Mucosa of descending colon (tissue), 3 donors: ENCODE measurements at regions not wholly inside any gene's neighbourhood (a gene's known extent, or its start where the extent isn't known, plus 50 kb on each side); places are given as distances from the start of the nearest gene placed in this dataset.
A peak's percentile ranks its signal among the peaks of the same experiment; 100 is the strongest.

Source experiments
- ATAC-seq: fragments of 200-7000 bp; cut with Tn5 transposase; one replicate; pipeline ENCODE4 v1.9.1; 2020; ENCODE audit warnings: mild to moderate bottlenecking, moderate library complexity
- DNase-seq, 3 donors: peaks; one replicate each; pipeline ENCODE4 v3.0.0-alpha.2; 2020
- H3K36me3 ChIP-seq: fragments of 200-600 bp; one replicate; pipeline ENCODE4 v1.8.0; 2021; ENCODE audit warnings: low read depth, mild to moderate bottlenecking
- H3K4me1 ChIP-seq: fragments of 200-600 bp; one replicate; pipeline ENCODE4 v1.8.0; 2021; ENCODE audit warnings: low read depth, mild to moderate bottlenecking
- H3K4me3 ChIP-seq: fragments of 200-600 bp; one replicate; pipeline ENCODE4 v1.8.0; 2021; ENCODE audit warnings: mild to moderate bottlenecking
- H3K9me3 ChIP-seq: fragments of 200-600 bp; one replicate; pipeline ENCODE4 v1.8.0; 2021; ENCODE audit warnings: mild to moderate bottlenecking
- intact Hi-C, 2 donors: fragments of 100-400 bp; cut with DNase I in 1 of 2; cut with micrococcal nuclease in 1 of 2; formaldehyde crosslinking; loops; one replicate each; pipeline versions ENCODE4 v1.11.0 to v1.11.1; 2022; cut with DNase I, micrococcal nuclease
- TF ChIP-seq, protein P1 (sequence below): fragments of 200-600 bp; IDR thresholded peaks from one replicate; pipeline ENCODE4 v1.8.0; 2022; ENCODE audit warnings: antibody characterized with exemption, mild to moderate bottlenecking
- donor health status: DM: no; HTN: no; CAD: no; lungs with moderate emphysema.
- donor health status: DM: no; HTN: no; CAD: no.
- donor health status: DM: no; HTN: yes; CAD: no.

DNA sequence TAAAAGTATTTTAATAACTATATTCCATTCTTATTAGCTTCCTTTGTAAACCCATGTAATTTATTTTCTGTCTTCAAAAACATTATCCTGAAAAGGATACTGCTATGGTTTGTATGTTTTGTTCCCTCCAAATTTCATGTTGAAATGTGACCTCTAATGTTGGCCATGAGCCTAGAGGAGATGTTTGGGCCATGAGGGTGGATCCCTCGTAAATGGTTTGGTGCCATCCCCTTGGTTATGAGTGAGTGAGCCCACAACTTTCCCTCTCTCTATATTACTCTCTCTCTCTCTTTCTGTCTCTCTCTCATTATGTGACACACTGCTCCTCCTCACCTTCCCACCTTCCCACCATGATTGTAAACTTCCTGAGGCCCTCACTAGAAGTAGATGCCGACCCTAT, 357.7 kb downstream of the MFSD1 start:
- ATAC-seq = no peak
- H3K36me3 ChIP-seq = no peaks in the 10 kb centered on the region
- H3K9me3 ChIP-seq = no peaks in the 10 kb centered on the region
- TF ChIP-seq, protein P1, sequence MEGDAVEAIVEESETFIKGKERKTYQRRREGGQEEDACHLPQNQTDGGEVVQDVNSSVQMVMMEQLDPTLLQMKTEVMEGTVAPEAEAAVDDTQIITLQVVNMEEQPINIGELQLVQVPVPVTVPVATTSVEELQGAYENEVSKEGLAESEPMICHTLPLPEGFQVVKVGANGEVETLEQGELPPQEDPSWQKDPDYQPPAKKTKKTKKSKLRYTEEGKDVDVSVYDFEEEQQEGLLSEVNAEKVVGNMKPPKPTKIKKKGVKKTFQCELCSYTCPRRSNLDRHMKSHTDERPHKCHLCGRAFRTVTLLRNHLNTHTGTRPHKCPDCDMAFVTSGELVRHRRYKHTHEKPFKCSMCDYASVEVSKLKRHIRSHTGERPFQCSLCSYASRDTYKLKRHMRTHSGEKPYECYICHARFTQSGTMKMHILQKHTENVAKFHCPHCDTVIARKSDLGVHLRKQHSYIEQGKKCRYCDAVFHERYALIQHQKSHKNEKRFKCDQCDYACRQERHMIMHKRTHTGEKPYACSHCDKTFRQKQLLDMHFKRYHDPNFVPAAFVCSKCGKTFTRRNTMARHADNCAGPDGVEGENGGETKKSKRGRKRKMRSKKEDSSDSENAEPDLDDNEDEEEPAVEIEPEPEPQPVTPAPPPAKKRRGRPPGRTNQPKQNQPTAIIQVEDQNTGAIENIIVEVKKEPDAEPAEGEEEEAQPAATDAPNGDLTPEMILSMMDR = no peak
- no peak for DNase-seq
- intact Hi-C loops = no loop called here
- no peak overlapping the region for H3K4me3 ChIP-seq
- H3K4me1 ChIP-seq = peaks cover 3% of the 10 kb centered on the region

DNA sequence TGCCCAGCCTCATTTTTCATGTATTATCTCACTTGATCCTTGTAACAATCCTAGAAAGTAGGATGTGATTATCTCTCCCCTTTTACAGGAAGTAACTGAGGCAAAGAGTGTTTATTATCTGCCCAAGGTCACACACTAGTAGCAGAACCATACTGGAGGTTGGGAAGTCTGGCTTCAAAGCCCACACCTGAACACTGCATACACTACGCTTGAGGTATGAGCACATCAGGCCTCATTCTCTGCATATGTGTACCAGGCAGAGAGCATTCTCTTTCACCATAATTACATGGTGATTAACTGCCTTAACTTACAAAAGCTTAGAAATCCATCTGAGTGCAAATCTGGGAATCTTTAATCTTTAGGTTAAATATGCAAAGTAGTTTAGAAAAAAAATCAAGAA, 361.8 kb downstream of the MFSD1 start:
- no peaks in the 10 kb centered on the region for H3K9me3 ChIP-seq
- ATAC-seq (peak; percentile 42), DNase-seq (no peak)
- no peak overlapping the region for H3K4me3 ChIP-seq
- no peaks in the 10 kb centered on the region for H3K36me3 ChIP-seq
- peaks cover 3% of the 10 kb centered on the region for H3K4me1 ChIP-seq
- intact Hi-C loops = no loop called here
- TF ChIP-seq, protein P1 = no peak

DNA sequence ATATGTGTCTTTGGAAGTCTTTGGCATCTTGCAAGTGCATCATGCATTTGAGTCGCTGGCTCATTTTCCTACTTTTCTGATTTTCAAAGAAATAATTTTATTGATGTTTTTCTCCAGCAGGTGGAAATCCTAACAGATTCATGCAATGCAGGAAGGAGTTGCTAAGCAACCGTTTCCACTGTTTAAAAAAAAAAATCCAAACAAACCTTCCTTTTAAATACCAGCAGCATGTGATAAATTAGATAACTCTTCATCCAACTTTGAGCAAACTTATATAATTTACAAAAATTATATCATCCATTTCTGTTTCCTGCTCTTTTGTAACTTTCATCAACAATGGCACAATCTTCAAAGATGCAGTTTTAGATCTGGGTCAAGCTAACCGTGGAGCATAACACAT, 364.1 kb downstream of the MFSD1 start:
- TF ChIP-seq, protein P1 = no peak
- H3K36me3 ChIP-seq = no peaks in the 10 kb centered on the region
- DNase-seq (no peak), ATAC-seq (no peak)
- intact Hi-C loops = no loop called here
- H3K4me1 ChIP-seq = peaks cover 3% of the 10 kb centered on the region
- H3K9me3 ChIP-seq = no peaks in the 10 kb centered on the region
- no peak overlapping the region for H3K4me3 ChIP-seq

DNA sequence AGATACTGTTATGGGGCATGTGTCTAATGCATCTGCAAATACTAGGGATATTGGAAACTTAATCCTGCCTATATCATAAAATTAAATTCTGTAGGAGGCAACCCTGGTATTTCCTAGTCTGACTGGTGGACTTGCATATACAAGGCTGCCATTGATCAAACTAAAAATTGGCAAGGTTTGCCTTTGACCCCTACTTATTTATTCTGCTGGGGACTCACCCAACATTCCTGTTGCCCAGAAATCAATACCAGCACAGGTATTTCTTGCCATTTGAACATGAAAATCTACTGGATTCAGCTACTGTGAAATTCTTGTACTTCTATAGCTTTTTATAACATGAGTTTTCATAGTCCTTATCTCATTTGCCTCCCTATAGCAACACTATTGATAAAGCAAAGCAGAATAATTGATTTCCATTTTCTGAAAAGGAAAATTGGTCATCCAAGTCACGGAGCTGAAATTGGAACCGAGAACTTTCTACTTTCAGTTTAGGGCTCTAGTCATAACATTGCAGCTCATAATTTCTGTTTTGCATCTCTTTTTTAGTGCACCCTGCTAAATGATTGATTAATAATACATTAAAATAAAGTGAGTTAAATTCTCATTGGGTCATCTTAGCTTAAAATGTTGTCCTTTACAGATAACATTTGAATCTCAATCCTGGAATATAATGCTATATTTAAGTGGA, 365.2 kb downstream of the MFSD1 start:
- TF ChIP-seq, protein P1 = no peak
- intact Hi-C loops = no loop called here

DNA sequence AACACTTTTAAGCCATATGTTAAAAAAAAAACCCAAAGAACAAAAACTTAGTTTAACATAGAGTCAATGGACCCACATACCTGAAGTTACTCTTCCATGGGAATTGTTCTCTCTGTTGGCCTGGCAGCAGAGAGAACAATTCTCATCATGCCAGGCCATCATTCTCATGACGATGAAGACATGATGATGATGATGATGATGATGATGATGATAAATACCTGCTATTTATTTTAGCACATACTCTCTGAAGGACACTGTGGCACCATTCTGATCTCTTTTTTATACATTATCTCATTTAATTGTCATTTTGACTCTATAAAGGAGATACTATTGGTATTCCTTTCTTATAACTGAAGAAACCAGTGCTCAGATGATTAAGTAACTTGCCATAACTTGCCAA, 366.9 kb downstream of the MFSD1 start:
- no peak for ATAC-seq
- TF ChIP-seq, protein P1 = no peak
- no peak for DNase-seq
- Histone ChIP-seq H3K4me1 (peaks cover 3% of the 10 kb centered on the region), H3K36me3 (no peaks in the 10 kb centered on the region), H3K9me3 (no peaks in the 10 kb centered on the region), H3K4me3 (no peak overlapping the region)
- intact Hi-C loops = no loop called here

More for the DNA sequence above, 365.2 kb downstream of the MFSD1 start:
- H3K36me3 ChIP-seq = no peaks in the 10 kb centered on the region
- peaks cover 3% of the 10 kb centered on the region for H3K4me1 ChIP-seq
- no peaks in the 10 kb centered on the region for H3K9me3 ChIP-seq
- H3K4me3 ChIP-seq = no peak overlapping the region
- DNase-seq (no peak), ATAC-seq (no peak)

DNA sequence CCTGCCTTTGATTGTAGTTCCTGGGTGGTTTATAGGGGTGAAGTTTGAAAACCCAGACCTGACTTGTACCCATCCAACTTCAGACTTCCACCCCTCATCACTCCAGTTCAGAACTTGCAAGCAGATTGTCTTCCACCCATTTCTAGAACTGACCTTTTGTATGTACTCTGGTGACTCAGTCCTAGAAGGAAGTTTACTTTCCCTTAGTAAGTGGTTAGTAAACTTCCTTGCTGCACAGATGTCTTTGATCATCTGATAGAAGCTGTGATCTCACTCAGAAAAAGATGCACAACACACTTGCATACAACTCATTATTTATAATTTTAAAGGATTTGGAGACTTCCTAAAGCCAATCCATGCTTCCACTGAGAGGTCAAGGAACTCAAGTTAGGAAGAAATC, 368.0 kb downstream of the MFSD1 start:
- intact Hi-C loops = no loop called here
- Histone ChIP-seq H3K36me3 (no peaks in the 10 kb centered on the region), H3K9me3 (no peaks in the 10 kb centered on the region), H3K4me3 (no peak overlapping the region), H3K4me1 (no peaks in the 10 kb centered on the region)
- ATAC-seq (peak; percentile 98), DNase-seq (peak in 1 of 3 donors; percentile 8)
- TF ChIP-seq, protein P1 = no peak
